ENCODE measurements at regions not wholly inside any gene's neighbourhood (a gene's known extent, or its start where the extent isn't known, plus 50 kb on each side); places are given as distances from the start of the nearest gene placed in this dataset.

GRCh38 chr18:76678248-76678647 lies 144.1 kb upstream of the ZNF236 start:
- 61 to 81% methylated on average over 8 of the region's 8 CpGs for WGBS, 2 donors
- TF ChIP-seq POLR2A (IDR thresholded peaks at IDR 0.05) (no peak), CTCF (IDR thresholded peaks at IDR 0.05) (no peak), EP300 (IDR thresholded peaks at IDR 0.05) (no peak), POLR2AphosphoS5 (IDR thresholded peaks at IDR 0.05) (no peak)

GRCh38 chr18:76674596-76674995 lies 147.8 kb upstream of the ZNF236 start:
- H3K36me3 ChIP-seq: no peaks in the 10 kb centered on the region
- intact Hi-C loops (cut with DNase I): no loop called here
- WGBS, 2 donors: 73 to 76% methylated on average over 6 of the region's 6 CpGs

More at GRCh38 chr18:76678248-76678647, 144.1 kb upstream of the ZNF236 start:
- no peak overlapping the region for H3K27ac ChIP-seq
- no peaks in the 10 kb centered on the region for H3K36me3 ChIP-seq
- no peaks in the 10 kb centered on the region for H3K27me3 ChIP-seq
- no peak for DNase-seq
- H3K9me3 ChIP-seq: no peaks in the 10 kb centered on the region
- no peaks in the 10 kb centered on the region for H3K4me1 ChIP-seq
- intact Hi-C loops (cut with DNase I): no loop called here
- no peak overlapping the region for H3K4me3 ChIP-seq

GRCh38 chr18:76673281-76674185 lies 148.8 kb upstream of the ZNF236 start:
- no peaks in the 10 kb centered on the region for H3K4me1 ChIP-seq
- no peak overlapping the region for H3K27ac ChIP-seq
- intact Hi-C loops (cut with DNase I): no loop called here
- no peaks in the 10 kb centered on the region for H3K27me3 ChIP-seq
- TF ChIP-seq EP300 (IDR thresholded peaks at IDR 0.05) (no peak), POLR2AphosphoS5 (IDR thresholded peaks at IDR 0.05) (no peak), POLR2A (IDR thresholded peaks at IDR 0.05) (no peak), CTCF (IDR thresholded peaks at IDR 0.05) (no peak)
- DNase-seq: no peak
- no peaks in the 10 kb centered on the region for H3K36me3 ChIP-seq
- no peaks in the 10 kb centered on the region for H3K9me3 ChIP-seq
- 74 to 88% methylated on average over 21 of the region's 21 CpGs for WGBS, 2 donors
- no peak overlapping the region for H3K4me3 ChIP-seq

More at GRCh38 chr18:76674596-76674995, 147.8 kb upstream of the ZNF236 start:
- DNase-seq: no peak
- H3K4me3 ChIP-seq: no peak overlapping the region
- TF ChIP-seq CTCF (IDR thresholded peaks at IDR 0.05): no peak
- TF ChIP-seq EP300 (IDR thresholded peaks at IDR 0.05): no peak
- no peak for TF ChIP-seq POLR2A (IDR thresholded peaks at IDR 0.05)
- no peak for TF ChIP-seq POLR2AphosphoS5 (IDR thresholded peaks at IDR 0.05)
- no peaks in the 10 kb centered on the region for H3K27me3 ChIP-seq
- H3K27ac ChIP-seq: no peak overlapping the region
- no peaks in the 10 kb centered on the region for H3K4me1 ChIP-seq
- no peaks in the 10 kb centered on the region for H3K9me3 ChIP-seq

- Histone ChIP-seq H3K4me3 (no peak overlapping the region), H3K27me3 (no peaks in the 10 kb centered on the region), H3K9me3 (no peaks in the 10 kb centered on the region), H3K36me3 (no peaks in the 10 kb centered on the region), H3K4me1 (no peaks in the 10 kb centered on the region), H3K27ac (no peak overlapping the region)
- no peak for DNase-seq
- WGBS, 2 donors: 87 to 95% methylated on average over 3 of the region's 3 CpGs
- intact Hi-C loops (cut with DNase I): no loop called here
- TF ChIP-seq POLR2AphosphoS5 (IDR thresholded peaks at IDR 0.05) (no peak), POLR2A (IDR thresholded peaks at IDR 0.05) (no peak), CTCF (IDR thresholded peaks at IDR 0.05) (no peak), EP300 (IDR thresholded peaks at IDR 0.05) (no peak)
These were observed 149.7 kb upstream of the ZNF236 start for GRCh38 chr18:76672627-76673026.

Measured in sigmoid colon (tissue), 6 donors.